D721Med (cell line): ENCODE measurements at regions not wholly inside any gene's neighbourhood (a gene's known extent, or its start where the extent isn't known, plus 50 kb on each side); places are given as distances from the start of the nearest gene placed in this dataset.

Experiments used
- DNase-seq: peaks from one replicate; pipeline ENCODE4 v3.0.0; 2011; ENCODE audit warnings: low spot score; ENCODE audit not compliant: insufficient read length
- FAIRE-seq: peaks from 2 replicates; lab custom pipeline; 2011; peaks lifted over from hg19 to GRCh38; lab: Jason Lieb, UNC
- TF ChIP-seq, protein P1 (sequence below): IDR thresholded peaks from 2 replicates; pipeline ENCODE4 v1.5.1; 2012; ENCODE audit warnings: mild to moderate bottlenecking, control low read depth; ENCODE audit not compliant: insufficient read depth; ENCODE audit errors: missing control alignments

DNA sequence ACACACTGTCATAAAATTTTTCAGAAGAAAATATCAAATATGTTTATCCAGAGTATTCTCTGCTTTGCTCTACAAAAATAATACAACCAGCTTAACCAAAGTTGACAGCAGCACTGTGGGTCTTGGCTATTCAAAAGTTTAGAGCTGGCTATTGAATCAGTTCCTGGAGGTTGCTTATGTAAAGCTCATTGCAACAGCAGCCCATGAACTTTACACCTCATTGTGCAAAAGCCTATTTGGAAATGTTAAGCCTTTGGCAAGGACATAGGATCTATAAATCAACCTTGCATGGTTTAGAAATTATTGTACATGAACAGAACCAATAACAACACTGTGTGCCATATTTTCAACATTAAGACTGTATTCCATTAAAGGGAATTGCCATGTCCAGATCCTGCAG, 714.9 kb downstream of the ADGRL2 start:
- FAIRE-seq = no peak
- DNase-seq = no peak
- TF ChIP-seq, protein P1, sequence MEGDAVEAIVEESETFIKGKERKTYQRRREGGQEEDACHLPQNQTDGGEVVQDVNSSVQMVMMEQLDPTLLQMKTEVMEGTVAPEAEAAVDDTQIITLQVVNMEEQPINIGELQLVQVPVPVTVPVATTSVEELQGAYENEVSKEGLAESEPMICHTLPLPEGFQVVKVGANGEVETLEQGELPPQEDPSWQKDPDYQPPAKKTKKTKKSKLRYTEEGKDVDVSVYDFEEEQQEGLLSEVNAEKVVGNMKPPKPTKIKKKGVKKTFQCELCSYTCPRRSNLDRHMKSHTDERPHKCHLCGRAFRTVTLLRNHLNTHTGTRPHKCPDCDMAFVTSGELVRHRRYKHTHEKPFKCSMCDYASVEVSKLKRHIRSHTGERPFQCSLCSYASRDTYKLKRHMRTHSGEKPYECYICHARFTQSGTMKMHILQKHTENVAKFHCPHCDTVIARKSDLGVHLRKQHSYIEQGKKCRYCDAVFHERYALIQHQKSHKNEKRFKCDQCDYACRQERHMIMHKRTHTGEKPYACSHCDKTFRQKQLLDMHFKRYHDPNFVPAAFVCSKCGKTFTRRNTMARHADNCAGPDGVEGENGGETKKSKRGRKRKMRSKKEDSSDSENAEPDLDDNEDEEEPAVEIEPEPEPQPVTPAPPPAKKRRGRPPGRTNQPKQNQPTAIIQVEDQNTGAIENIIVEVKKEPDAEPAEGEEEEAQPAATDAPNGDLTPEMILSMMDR = no peak

DNA sequence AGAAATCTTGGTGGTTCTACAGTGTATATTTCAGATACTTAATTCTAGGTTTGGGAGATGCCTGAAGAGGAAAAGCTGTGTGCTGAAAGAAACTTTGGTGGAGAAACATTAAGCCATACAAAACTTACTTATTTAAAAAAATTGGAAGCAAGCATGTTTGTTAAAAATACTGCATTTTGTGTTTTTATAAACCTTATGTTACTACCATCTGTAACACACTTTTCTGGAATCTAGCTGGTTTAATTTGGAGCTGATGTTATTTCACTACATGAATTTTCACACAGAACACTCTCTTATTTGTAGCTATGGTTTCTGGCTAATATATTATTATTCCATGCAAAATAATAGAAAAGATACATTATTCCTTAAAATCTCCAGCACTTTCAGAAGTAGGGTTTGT, 710.7 kb downstream of the ADGRL2 start:
- TF ChIP-seq, protein P1 = no peak
- FAIRE-seq (no peak), DNase-seq (no peak)

GRCh38 chr1:82510431-82510830, 709.7 kb downstream of the ADGRL2 start:
- FAIRE-seq (no peak), DNase-seq (no peak)
- TF ChIP-seq, protein P1 = no peak

DNA sequence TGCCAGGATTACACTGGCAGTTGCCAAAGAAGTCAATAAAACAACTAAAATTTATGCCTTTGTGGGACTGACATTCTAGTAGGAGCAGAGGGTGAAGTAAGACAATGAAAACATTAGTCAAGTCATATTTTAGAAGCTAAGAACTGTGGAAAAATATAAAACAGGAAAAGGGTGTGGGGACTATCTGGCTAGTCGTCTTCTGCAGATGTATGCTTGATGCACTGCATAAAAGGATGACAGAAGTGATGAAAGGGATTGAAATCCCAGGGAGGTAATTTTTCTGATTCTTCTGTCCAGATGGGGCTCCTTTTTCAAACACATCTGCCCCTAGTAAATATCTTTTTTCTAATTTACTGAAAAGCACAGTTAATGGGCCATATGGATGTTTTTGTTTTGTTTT, 706.3 kb downstream of the ADGRL2 start:
- TF ChIP-seq, protein P1 = no peak
- DNase-seq (no peak), FAIRE-seq (no peak)

GRCh38 chr1:82503822-82504221, 703.1 kb downstream of the ADGRL2 start:
- DNase-seq = no peak
- TF ChIP-seq, protein P1 = no peak
- no peak for FAIRE-seq

GRCh38 chr1:82499022-82499421, 698.3 kb downstream of the ADGRL2 start:
- FAIRE-seq = no peak
- TF ChIP-seq, protein P1 = no peak
- DNase-seq = no peak

DNA sequence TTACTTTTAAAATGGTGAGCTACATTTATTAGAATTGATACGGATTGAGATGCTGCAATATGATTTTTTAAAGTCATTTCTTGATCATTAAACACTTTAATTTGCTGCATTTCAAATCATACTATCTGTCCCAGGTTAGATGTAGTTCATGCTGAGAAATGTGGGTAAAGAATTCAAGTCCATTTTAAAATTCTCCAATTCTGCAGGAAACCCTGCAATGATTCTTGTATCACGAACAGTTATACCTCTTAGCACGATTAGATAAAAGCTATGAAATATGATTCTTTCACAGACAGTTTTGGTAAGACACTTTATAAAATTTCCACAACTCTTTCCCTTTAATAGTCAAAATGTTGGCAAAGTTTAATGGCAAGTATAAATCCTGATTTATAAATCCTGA, 693.4 kb downstream of the ADGRL2 start:
- FAIRE-seq (no peak), DNase-seq (no peak)
- TF ChIP-seq, protein P1 = no peak
